DND-41 (cell line): ENCODE measurements at regions not wholly inside any gene's neighbourhood (a gene's known extent, or its start where the extent isn't known, plus 50 kb on each side); places are given as distances from the start of the nearest gene placed in this dataset.

Source experiments
- ATAC-seq: fragments of 200-7000 bp; cut with Tn5 transposase; 3 replicates; pipeline ENCODE4 v1.9.1; 2021; ENCODE audit warnings: low read depth; ENCODE audit not compliant: insufficient read depth
- DNase-seq: peaks from one replicate; pipeline ENCODE4 v3.0.0-alpha.2; 2020
- H2AFZ ChIP-seq: 2 replicates; pipeline ENCODE4 v1.6.0; 2012; ENCODE audit warnings: low read depth, low read length
- H3K27ac ChIP-seq: 2 replicates; pipeline ENCODE4 v1.5.1; 2012; ENCODE audit warnings: low read length, inconsistent platforms
- H3K27me3 ChIP-seq: fragments of 200-600 bp; sonication (generic); 2 replicates; pipeline ENCODE4 v1.6.0; 2012; ENCODE audit warnings: low read length, mild to moderate bottlenecking, inconsistent platforms; ENCODE audit not compliant: insufficient read depth, poor library complexity
- H3K36me3 ChIP-seq: 2 replicates; pipeline ENCODE4 v1.5.1; 2012; ENCODE audit warnings: low read length, inconsistent platforms; ENCODE audit not compliant: insufficient read depth
- H3K4me1 ChIP-seq: 2 replicates; pipeline ENCODE4 v1.5.1; 2012; ENCODE audit warnings: mild to moderate bottlenecking, low read length; ENCODE audit not compliant: insufficient read depth
- H3K4me2 ChIP-seq: 2 replicates; pipeline ENCODE4 v1.6.0; 2012; ENCODE audit warnings: mild to moderate bottlenecking, moderate library complexity, low read length, inconsistent platforms; ENCODE audit not compliant: insufficient read depth
- H3K4me3 ChIP-seq, 2 experiments: fragments of 200-600 bp in 1 of 2; shearing (Covaris generic) in 1 of 2; 2 replicates each; pipeline ENCODE4 v1.5.1; 2012 to 2016; ENCODE audit warnings: inconsistent platforms in 2 of 2, low read length in 2 of 2, mild to moderate bottlenecking in 2 of 2, low read depth in 1 of 2, moderate library complexity in 1 of 2
- H3K79me2 ChIP-seq: 2 replicates; pipeline ENCODE4 v1.6.0; 2012; ENCODE audit warnings: low read length, inconsistent platforms; ENCODE audit not compliant: insufficient read depth
- H3K9ac ChIP-seq: 2 replicates; pipeline ENCODE4 v1.6.0; 2012; ENCODE audit warnings: low read depth, mild to moderate bottlenecking, inconsistent platforms, low read length, moderate library complexity
- H3K9me3 ChIP-seq: 2 replicates; pipeline ENCODE4 v1.5.1; 2012; ENCODE audit warnings: low read length, moderate library complexity, mild to moderate bottlenecking, inconsistent platforms; ENCODE audit not compliant: insufficient read depth, severe bottlenecking
- H4K20me1 ChIP-seq: 2 replicates; pipeline ENCODE4 v1.6.0; 2012; ENCODE audit warnings: low read length; ENCODE audit not compliant: insufficient read depth
- CTCF ChIP-seq: IDR thresholded peaks from 2 replicates; pipeline ENCODE4 v1.5.1; 2012; ENCODE audit warnings: borderline replicate concordance, low read length, moderate library complexity, mild to moderate bottlenecking; ENCODE audit not compliant: poor library complexity, severe bottlenecking; ENCODE audit errors: extremely low read depth
- EZH2 ChIP-seq: IDR thresholded peaks from 3 replicates; pipeline ENCODE4 v1.6.1; 2012; ENCODE audit warnings: borderline replicate concordance, low read depth, mild to moderate bottlenecking, moderate library complexity, low read length, inconsistent platforms; ENCODE audit not compliant: severe bottlenecking

GRCh38 chr9:89711866-89712265, 107.1 kb downstream of the GADD45G start:
- Histone ChIP-seq H3K27me3 (no peaks in the 10 kb centered on the region), H3K4me1 (peaks cover 8% of the 10 kb centered on the region; the same call in 1 of the 2 replicates), H3K4me3 (no peak overlapping the region), H3K36me3 (no peaks in the 10 kb centered on the region), H3K27ac (no peak overlapping the region), H3K79me2 (no peaks in the 10 kb centered on the region), H3K9ac (no peak overlapping the region), H3K9me3 (no peaks in the 10 kb centered on the region), H4K20me1 (no peaks in the 10 kb centered on the region), H3K4me2 (no peak overlapping the region), H2AFZ (no peak overlapping the region)
- DNase-seq (no peak), ATAC-seq (no peak)
- no peak for TF ChIP-seq CTCF
- TF ChIP-seq EZH2: no peak

GRCh38 chr9:89712283-89712682, 107.5 kb downstream of the GADD45G start:
- H3K36me3 ChIP-seq: no peaks in the 10 kb centered on the region
- H3K9me3 ChIP-seq: no peaks in the 10 kb centered on the region
- H3K4me2 ChIP-seq: no peak overlapping the region
- DNase-seq (no peak), ATAC-seq (no peak)
- no peaks in the 10 kb centered on the region for H3K27me3 ChIP-seq
- TF ChIP-seq EZH2 (no peak), CTCF (no peak)
- H3K27ac ChIP-seq: no peak overlapping the region
- H3K4me3 ChIP-seq: no peak overlapping the region
- H2AFZ ChIP-seq: no peak overlapping the region
- no peaks in the 10 kb centered on the region for H4K20me1 ChIP-seq
- no peak overlapping the region for H3K9ac ChIP-seq
- H3K4me1 ChIP-seq: peaks cover 8% of the 10 kb centered on the region; the same call in 1 of the 2 replicates
- no peaks in the 10 kb centered on the region for H3K79me2 ChIP-seq

- Histone ChIP-seq H3K27me3 (no peaks in the 10 kb centered on the region), H3K9me3 (no peaks in the 10 kb centered on the region), H3K4me2 (no peak overlapping the region), H3K36me3 (no peaks in the 10 kb centered on the region), H3K27ac (no peak overlapping the region), H3K79me2 (no peaks in the 10 kb centered on the region), H4K20me1 (no peaks in the 10 kb centered on the region), H2AFZ (no peak overlapping the region), H3K9ac (no peak overlapping the region), H3K4me3 (no peak overlapping the region), H3K4me1 (peaks cover 8% of the 10 kb centered on the region; the same call in 1 of the 2 replicates)
- ATAC-seq (no peak), DNase-seq (no peak)
- TF ChIP-seq EZH2 (no peak), CTCF (no peak)
Observed at GRCh38 chr9:89714321-89714720, 109.5 kb downstream of the GADD45G start.
